ENCODE measurements at regions not wholly inside any gene's neighbourhood (a gene's known extent, or its start where the extent isn't known, plus 50 kb on each side); places are given as distances from the start of the nearest gene placed in this dataset.
"Not testable (repeated sequence)": the region's sequence is repeated elsewhere in the genome, so short reads cannot be mapped to it uniquely, and the experiment has no call there.

GRCh38 chr15:31606931-31607497, 280.4 kb downstream of the KLF13 start:
- DNase-seq = no peak

- peak; percentile 45 for DNase-seq
These were observed 281.0 kb downstream of the KLF13 start for GRCh38 chr15:31607656-31608055.

- no peak for DNase-seq
These were observed 282.6 kb downstream of the KLF13 start for GRCh38 chr15:31609258-31609681.

GRCh38 chr15:31609906-31610305, 283.3 kb downstream of the KLF13 start:
- DNase-seq = no peak

- no peak for DNase-seq
These were observed 289.2 kb downstream of the KLF13 start for GRCh38 chr15:31615643-31616415.

GRCh38 chr15:31623297-31623696, 296.7 kb downstream of the KLF13 start:
- DNase-seq = not testable (repeated sequence)

GRCh38 chr15:31624115-31624514, 297.5 kb downstream of the KLF13 start:
- not testable (repeated sequence) for DNase-seq

GRCh38 chr15:31635715-31636114, 309.1 kb downstream of the KLF13 start:
- DNase-seq = peak; percentile 63

- not testable (repeated sequence) for DNase-seq
These were observed 310.3 kb downstream of the KLF13 start for GRCh38 chr15:31636911-31637310.

GRCh38 chr15:31643955-31644354, 317.3 kb downstream of the KLF13 start:
- not testable (repeated sequence) for DNase-seq

GRCh38 chr15:31644761-31645160, 318.1 kb downstream of the KLF13 start:
- not testable (repeated sequence) for DNase-seq

GRCh38 chr15:31647337-31647826, 320.7 kb downstream of the KLF13 start:
- not testable (repeated sequence) for DNase-seq

- not testable (repeated sequence) for DNase-seq
These were observed 323.0 kb downstream of the KLF13 start for GRCh38 chr15:31649634-31650033.

- DNase-seq = not testable (repeated sequence)
These were observed 323.5 kb downstream of the KLF13 start for GRCh38 chr15:31650055-31650701.

- DNase-seq = not testable (repeated sequence)
These were observed 330.3 kb downstream of the KLF13 start for GRCh38 chr15:31656915-31657314.

- no peak for DNase-seq
These were observed 334.2 kb downstream of the KLF13 start for GRCh38 chr15:31660816-31661215.

GRCh38 chr15:31665732-31666131, 339.1 kb downstream of the KLF13 start:
- DNase-seq = not testable (repeated sequence)

- not testable (repeated sequence) for DNase-seq
These were observed 342.7 kb downstream of the KLF13 start for GRCh38 chr15:31669158-31669908.

GRCh38 chr15:31673263-31673662, 346.6 kb downstream of the KLF13 start:
- not testable (repeated sequence) for DNase-seq

GRCh38 chr15:31681529-31682259, 348.6 kb upstream of the CHRNA7 start:
- DNase-seq = not testable (repeated sequence)

- DNase-seq = not testable (repeated sequence)
These were observed 343.2 kb upstream of the CHRNA7 start for GRCh38 chr15:31687088-31687487.

- not testable (repeated sequence) for DNase-seq
These were observed 333.8 kb upstream of the CHRNA7 start for GRCh38 chr15:31696509-31696908.

All from DMS53 (cell line).